ENCODE measurements at regions not wholly inside any gene's neighbourhood (a gene's known extent, or its start where the extent isn't known, plus 50 kb on each side); places are given as distances from the start of the nearest gene placed in this dataset.

DNA sequence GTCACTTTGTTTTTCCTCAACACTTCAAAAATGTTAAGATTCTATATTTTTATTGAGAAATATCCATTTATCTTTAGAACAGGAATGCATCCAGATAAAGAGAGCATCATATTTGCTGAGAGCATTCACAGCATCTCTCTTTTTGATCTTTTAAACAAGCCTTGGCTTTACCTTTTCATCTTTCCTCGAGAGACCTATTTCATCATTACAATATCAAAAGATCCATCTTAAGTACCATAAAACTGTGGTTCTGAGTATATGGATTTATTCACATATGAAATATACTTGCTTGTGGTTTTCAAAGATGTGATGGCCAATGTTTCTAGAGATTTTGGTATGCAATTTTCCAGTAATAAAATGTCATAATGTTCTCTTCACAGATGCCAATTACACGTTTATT lies 1140.9 kb downstream of the GATA3 start:
- TF ChIP-seq, protein P1, sequence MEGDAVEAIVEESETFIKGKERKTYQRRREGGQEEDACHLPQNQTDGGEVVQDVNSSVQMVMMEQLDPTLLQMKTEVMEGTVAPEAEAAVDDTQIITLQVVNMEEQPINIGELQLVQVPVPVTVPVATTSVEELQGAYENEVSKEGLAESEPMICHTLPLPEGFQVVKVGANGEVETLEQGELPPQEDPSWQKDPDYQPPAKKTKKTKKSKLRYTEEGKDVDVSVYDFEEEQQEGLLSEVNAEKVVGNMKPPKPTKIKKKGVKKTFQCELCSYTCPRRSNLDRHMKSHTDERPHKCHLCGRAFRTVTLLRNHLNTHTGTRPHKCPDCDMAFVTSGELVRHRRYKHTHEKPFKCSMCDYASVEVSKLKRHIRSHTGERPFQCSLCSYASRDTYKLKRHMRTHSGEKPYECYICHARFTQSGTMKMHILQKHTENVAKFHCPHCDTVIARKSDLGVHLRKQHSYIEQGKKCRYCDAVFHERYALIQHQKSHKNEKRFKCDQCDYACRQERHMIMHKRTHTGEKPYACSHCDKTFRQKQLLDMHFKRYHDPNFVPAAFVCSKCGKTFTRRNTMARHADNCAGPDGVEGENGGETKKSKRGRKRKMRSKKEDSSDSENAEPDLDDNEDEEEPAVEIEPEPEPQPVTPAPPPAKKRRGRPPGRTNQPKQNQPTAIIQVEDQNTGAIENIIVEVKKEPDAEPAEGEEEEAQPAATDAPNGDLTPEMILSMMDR (IDR thresholded peaks at IDR 0.05) = no peak
- no peak for TF ChIP-seq POLR2A (IDR thresholded peaks at IDR 0.05)
